NCI-H774 (cell line): ENCODE measurements at regions not wholly inside any gene's neighbourhood (a gene's known extent, or its start where the extent isn't known, plus 50 kb on each side); places are given as distances from the start of the nearest gene placed in this dataset.
A peak's percentile ranks its signal among the peaks of the same experiment; 100 is the strongest.

Experiments used
- DNase-seq: peaks from one replicate; lab custom pipeline; 2025; lab: John Stamatoyannopoulos, UW

- DNase-seq, result no peak
Observed at GRCh38 chr7:48703466-48703865, 220.9 kb upstream of the CDC14C start.

- DNase-seq, result no peak
Observed at GRCh38 chr7:48708122-48708521, 216.2 kb upstream of the CDC14C start.

GRCh38 chr7:48708635-48709034 lies 215.7 kb upstream of the CDC14C start:
- no peak for DNase-seq

GRCh38 chr7:48710995-48711394 lies 213.4 kb upstream of the CDC14C start:
- DNase-seq, result no peak

GRCh38 chr7:48718731-48719378 lies 205.5 kb upstream of the CDC14C start:
- peak; percentile 25 for DNase-seq

GRCh38 chr7:48728799-48729198 lies 195.5 kb upstream of the CDC14C start:
- no peak for DNase-seq

GRCh38 chr7:48734695-48735406 lies 189.5 kb upstream of the CDC14C start:
- DNase-seq, result no peak

- no peak for DNase-seq
Observed at GRCh38 chr7:48741545-48741944, 182.8 kb upstream of the CDC14C start.

- peak; percentile 77 for DNase-seq
Observed at GRCh38 chr7:48742079-48742798, 182.1 kb upstream of the CDC14C start.

- no peak for DNase-seq
Observed at GRCh38 chr7:48748081-48748833, 176.1 kb upstream of the CDC14C start.

GRCh38 chr7:48755061-48755555 lies 169.2 kb upstream of the CDC14C start:
- no peak for DNase-seq

GRCh38 chr7:48759431-48760080 lies 164.8 kb upstream of the CDC14C start:
- DNase-seq, result no peak

GRCh38 chr7:48760528-48761265 lies 163.7 kb upstream of the CDC14C start:
- no peak for DNase-seq

GRCh38 chr7:48780862-48781261 lies 143.5 kb upstream of the CDC14C start:
- no peak for DNase-seq

GRCh38 chr7:48781752-48782151 lies 142.6 kb upstream of the CDC14C start:
- peak; percentile 58 for DNase-seq

GRCh38 chr7:48782511-48782910 lies 141.8 kb upstream of the CDC14C start:
- peak; percentile 80 for DNase-seq

- peak; percentile 95 for DNase-seq
Observed at GRCh38 chr7:48786951-48787350, 137.4 kb upstream of the CDC14C start.

- DNase-seq, result no peak
Observed at GRCh38 chr7:48803250-48803649, 121.1 kb upstream of the CDC14C start.

GRCh38 chr7:48806731-48807130 lies 117.6 kb upstream of the CDC14C start:
- no peak for DNase-seq

GRCh38 chr7:48811071-48811470 lies 113.3 kb upstream of the CDC14C start:
- DNase-seq, result no peak

GRCh38 chr7:48813472-48813871 lies 110.9 kb upstream of the CDC14C start:
- DNase-seq, result no peak
